GM12891 (cell line): ENCODE measurements at regions not wholly inside any gene's neighbourhood (a gene's known extent, or its start where the extent isn't known, plus 50 kb on each side); places are given as distances from the start of the nearest gene placed in this dataset.

Experiments used
- DNase-seq: peaks from one replicate; pipeline ENCODE4 v3.0.0; 2011; ENCODE audit warnings: low spot score; ENCODE audit not compliant: insufficient read length
- FAIRE-seq: peaks from 2 replicates; lab custom pipeline; 2011; peaks lifted over from hg19 to GRCh38; lab: Jason Lieb, UNC
- PAX5 ChIP-seq: IDR thresholded peaks from 2 replicates; pipeline ENCODE4 v1.6.1; 2011; ENCODE audit warnings: low read length, moderate library complexity, mild to moderate bottlenecking; ENCODE audit not compliant: insufficient read depth, severe bottlenecking
- POLR2A ChIP-seq: IDR thresholded peaks from 2 replicates; pipeline ENCODE4 v1.6.1; 2011; ENCODE audit warnings: low read depth, low read length, control low read depth
- POLR2AphosphoS5 ChIP-seq: IDR thresholded peaks from 2 replicates; pipeline ENCODE4 v1.6.1; 2011; ENCODE audit warnings: low read depth, low read length, control low read depth
- POU2F2 ChIP-seq: IDR thresholded peaks from 2 replicates; pipeline ENCODE4 v1.6.1; 2011; ENCODE audit warnings: low read depth, mild to moderate bottlenecking, control low read depth, low read length, moderate library complexity
- SPI1 ChIP-seq: IDR thresholded peaks from 2 replicates; pipeline ENCODE4 v1.6.1; 2011; ENCODE audit warnings: low read depth, low read length, control low read depth
- TAF1 ChIP-seq: IDR thresholded peaks from 2 replicates; pipeline ENCODE4 v1.6.1; 2011; ENCODE audit warnings: low read depth, low read length, control low read depth

GRCh38 chr10:3365630-3366029, 193.0 kb upstream of the PITRM1 start:
- no peak for DNase-seq
- TF ChIP-seq PAX5: no peak
- TF ChIP-seq POU2F2: no peak
- TF ChIP-seq SPI1: no peak
- TF ChIP-seq POLR2A: no peak
- no peak for TF ChIP-seq TAF1
- no peak for FAIRE-seq

DNA sequence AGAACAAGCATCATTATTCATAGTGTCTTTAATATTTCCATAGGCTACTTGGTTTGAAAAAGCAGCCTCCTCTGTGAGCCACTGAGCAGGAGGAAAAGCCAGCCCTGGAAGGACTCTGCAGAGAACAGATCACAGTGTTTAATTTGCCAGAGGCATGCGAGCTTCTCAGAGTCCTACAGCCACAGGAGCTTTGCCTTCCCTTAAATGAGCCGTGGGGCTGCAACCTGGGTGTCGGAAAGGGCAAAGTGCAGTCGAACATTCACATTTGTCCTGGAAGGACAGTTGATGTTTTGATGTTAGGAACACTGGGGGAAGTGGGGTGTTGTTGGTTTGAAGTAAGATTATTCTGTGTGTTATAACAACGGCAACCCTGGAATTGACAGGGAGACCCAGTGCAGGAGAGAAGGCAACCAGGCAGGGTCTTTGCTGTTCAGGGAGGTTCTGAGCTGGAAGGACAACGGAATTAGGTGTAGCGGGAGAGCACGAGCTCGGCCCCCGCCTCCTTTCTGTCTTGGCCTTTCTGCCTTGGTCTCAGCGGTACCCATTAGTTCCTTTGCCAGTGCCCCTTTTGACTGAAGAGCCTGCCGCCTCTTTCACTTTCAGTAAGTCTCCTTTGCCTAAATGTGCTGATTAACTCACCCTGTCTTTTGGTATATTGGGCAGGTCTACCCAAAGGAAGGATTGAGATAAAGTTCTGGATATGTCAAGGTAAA, 192.3 kb upstream of the PITRM1 start:
- FAIRE-seq: no peak
- no peak for TF ChIP-seq SPI1
- TF ChIP-seq POLR2A: no peak
- TF ChIP-seq PAX5: no peak
- no peak for TF ChIP-seq POU2F2
- no peak for TF ChIP-seq POLR2AphosphoS5
- TF ChIP-seq TAF1: no peak
- DNase-seq: no peak

GRCh38 chr10:3363311-3364045, 190.9 kb upstream of the PITRM1 start:
- DNase-seq (no peak), FAIRE-seq (no peak)
- no peak for TF ChIP-seq POU2F2

- FAIRE-seq (no peak), DNase-seq (no peak)
- TF ChIP-seq SPI1 (no peak), PAX5 (no peak), POU2F2 (no peak), POLR2A (no peak), TAF1 (no peak), POLR2AphosphoS5 (no peak)
These were observed 189.8 kb upstream of the PITRM1 start for GRCh38 chr10:3362394-3362793.

GRCh38 chr10:3361640-3362039, 189.1 kb upstream of the PITRM1 start:
- FAIRE-seq (no peak), DNase-seq (no peak)
- no peak for TF ChIP-seq POU2F2
- no peak for TF ChIP-seq PAX5
- no peak for TF ChIP-seq POLR2A
- no peak for TF ChIP-seq TAF1
- no peak for TF ChIP-seq SPI1
- TF ChIP-seq POLR2AphosphoS5: no peak

GRCh38 chr10:3357737-3358136, 185.2 kb upstream of the PITRM1 start:
- no peak for TF ChIP-seq SPI1
- TF ChIP-seq PAX5: no peak
- no peak for TF ChIP-seq POLR2A
- TF ChIP-seq POU2F2: no peak
- TF ChIP-seq POLR2AphosphoS5: no peak
- TF ChIP-seq TAF1: no peak

GRCh38 chr10:3355536-3355935, 183.0 kb upstream of the PITRM1 start:
- no peak for TF ChIP-seq POLR2AphosphoS5
- TF ChIP-seq TAF1: no peak
- TF ChIP-seq POLR2A: no peak
- FAIRE-seq (no peak), DNase-seq (no peak)

More at GRCh38 chr10:3357737-3358136, 185.2 kb upstream of the PITRM1 start:
- FAIRE-seq (no peak), DNase-seq (no peak)

DNA sequence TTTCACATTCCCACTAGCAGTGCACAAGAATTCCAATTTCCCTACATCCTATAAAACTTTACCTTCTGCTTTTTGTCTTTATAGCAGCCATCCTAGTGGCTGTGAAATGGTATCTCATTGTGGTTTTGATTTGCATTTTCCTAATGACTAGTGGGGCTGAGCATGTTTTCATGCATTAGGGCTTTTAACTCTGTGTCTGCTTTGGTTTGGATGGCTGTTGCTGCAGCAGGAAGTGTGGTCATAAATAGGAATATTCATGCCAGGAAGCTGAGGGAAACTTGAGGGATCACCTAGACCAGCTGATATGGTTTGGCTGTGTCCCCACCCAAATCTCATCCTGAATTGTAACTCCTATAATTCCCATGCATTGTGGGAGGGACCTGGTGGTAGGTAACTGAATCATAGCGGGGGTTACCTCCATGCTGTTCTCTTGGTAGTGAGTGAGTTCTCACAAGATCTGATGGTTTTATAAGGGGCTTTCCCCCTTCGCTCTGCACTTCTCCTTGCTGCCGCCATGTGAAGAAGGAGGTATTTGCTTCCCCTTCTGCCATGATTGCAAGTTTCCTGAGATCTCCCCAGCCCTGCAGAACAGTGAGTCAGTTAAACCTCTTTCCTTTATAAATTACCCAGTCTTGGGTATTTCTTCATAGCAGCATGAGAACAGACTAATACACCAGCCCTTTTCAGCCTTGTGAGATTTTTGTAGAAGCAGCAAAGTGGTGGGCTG, 181.8 kb upstream of the PITRM1 start:
- TF ChIP-seq TAF1 (no peak), POLR2A (no peak), SPI1 (no peak), POU2F2 (no peak), POLR2AphosphoS5 (no peak), PAX5 (no peak)
- FAIRE-seq: no peak
- DNase-seq: no peak

DNA sequence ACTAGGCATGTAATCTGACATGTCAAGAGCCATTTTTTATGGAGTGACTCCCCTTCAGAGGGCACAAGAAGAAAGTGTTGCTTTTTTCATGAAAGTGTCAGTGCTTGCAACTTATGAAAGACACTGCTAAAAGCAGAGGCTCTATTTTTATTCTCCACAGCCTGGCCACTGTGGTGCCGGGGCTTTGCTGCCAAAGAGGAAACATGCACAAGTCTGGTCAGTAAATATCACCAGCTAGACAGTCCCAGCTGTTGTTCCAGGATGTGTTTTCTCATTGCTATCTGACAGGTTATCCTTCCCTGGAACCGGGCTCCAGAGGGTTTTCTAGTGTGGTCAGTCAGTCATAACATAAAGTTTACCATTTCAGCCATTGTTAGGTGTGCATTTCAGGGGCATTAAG, 180.7 kb upstream of the PITRM1 start:
- DNase-seq (no peak), FAIRE-seq (no peak)
- TF ChIP-seq PAX5 (no peak), POLR2A (no peak), TAF1 (no peak), POLR2AphosphoS5 (no peak), POU2F2 (no peak), SPI1 (no peak)
